GM12878 (cell line): ENCODE measurements at regions not wholly inside any gene's neighbourhood (a gene's known extent, or its start where the extent isn't known, plus 50 kb on each side); places are given as distances from the start of the nearest gene placed in this dataset.

Experiments used
- CTCF ChIP-seq, 3 experiments: IDR thresholded peaks in 2 of 3; conservative IDR thresholded peaks in 1 of 3; 2 replicates each; pipeline ENCODE4 v1.5.1; 2011; ENCODE audit warnings: low read depth in 3 of 3, low read length in 3 of 3, mild to moderate bottlenecking in 3 of 3, control low read depth in 2 of 3, moderate library complexity in 2 of 3, inconsistent platforms in 1 of 3, mixed read lengths in 1 of 3; ENCODE audit not compliant: control insufficient read depth in 2 of 3, insufficient read depth in 1 of 3; ENCODE audit errors: extremely low read depth in 1 of 3
- EZH2 ChIP-seq: IDR thresholded peaks from 2 replicates; pipeline ENCODE4 v1.6.1; 2012; ENCODE audit warnings: low read depth, mild to moderate bottlenecking, control low read depth, inconsistent platforms, low read length, borderline replicate concordance; ENCODE audit not compliant: control insufficient read depth
- HDAC6 ChIP-seq: fragments of 200-600 bp; sonication (generic); IDR thresholded peaks from one replicate; pipeline ENCODE4 v1.8.0; 2017; ENCODE audit warnings: antibody characterized with exemption; ENCODE audit not compliant: unreplicated experiment
- JUND ChIP-seq: IDR thresholded peaks from 2 replicates; pipeline ENCODE4 v1.6.1; 2012; ENCODE audit warnings: low read depth, mild to moderate bottlenecking, low read length, improper control_type of control experiment, moderate library complexity
- POLR2A ChIP-seq: IDR thresholded peaks from 2 replicates; pipeline ENCODE4 v1.6.1; 2011; ENCODE audit warnings: low read depth, mild to moderate bottlenecking, low read length
- POLR2AphosphoS2 ChIP-seq: IDR thresholded peaks from 2 replicates; pipeline ENCODE4 v1.6.1; 2011; ENCODE audit warnings: low read depth, mild to moderate bottlenecking, low read length, improper control_type of control experiment, moderate library complexity
- REST ChIP-seq: IDR thresholded peaks from 2 replicates; pipeline ENCODE4 v1.6.1; 2012; ENCODE audit warnings: mild to moderate bottlenecking, low read depth, low read length
- RFX5 ChIP-seq: IDR thresholded peaks from 2 replicates; pipeline ENCODE4 v1.6.1; 2011; ENCODE audit warnings: low read depth, low read length, improper control_type of control experiment
- SKIL ChIP-seq: fragments of 450-650 bp; IDR thresholded peaks from 2 replicates; pipeline ENCODE4 v1.6.1; 2017; ENCODE audit warnings: mild to moderate bottlenecking, low read depth, inconsistent platforms; ENCODE audit not compliant: poor library complexity, severe bottlenecking
- SMC3 ChIP-seq: IDR thresholded peaks from 2 replicates; pipeline ENCODE4 v1.6.1; 2011; ENCODE audit warnings: low read length, improper control_type of control experiment, borderline replicate concordance
- SP1 ChIP-seq: IDR thresholded peaks from one replicate; pipeline ENCODE4 v1.6.1; 2011; ENCODE audit warnings: low read depth, low read length
- YY1 ChIP-seq: IDR thresholded peaks from 2 replicates; pipeline ENCODE4 v1.6.1; 2011; ENCODE audit warnings: low read depth, mild to moderate bottlenecking, low read length

- TF ChIP-seq JUND (no peak), SKIL (no peak), CTCF (IDR thresholded peaks at IDR 0.05 in 2 of 3, conservative IDR thresholded peaks at IDR 0.05 in 1 of 3; ENCODE audit: control insufficient read depth in 2 of 3, extremely low read depth in 1 of 3, insufficient read depth in 1 of 3, low read depth in 3 of 3, low read length in 3 of 3) (no peak), EZH2 (no peak), POLR2A (no peak), YY1 (no peak), RFX5 (no peak), POLR2AphosphoS2 (no peak), REST (no peak), SP1 (no peak), SMC3 (no peak), HDAC6 (no peak)
Measured at GRCh38 chr12:131445184-131445774, 265.6 kb upstream of the SFSWAP start.
